SKM-1 (cell line): ENCODE measurements at regions not wholly inside any gene's neighbourhood (a gene's known extent, or its start where the extent isn't known, plus 50 kb on each side); places are given as distances from the start of the nearest gene placed in this dataset.

Experiments
- DNase-seq: peaks from one replicate; lab custom pipeline; 2025; ENCODE audit not compliant: unreplicated experiment; lab: John Stamatoyannopoulos, UW

DNA sequence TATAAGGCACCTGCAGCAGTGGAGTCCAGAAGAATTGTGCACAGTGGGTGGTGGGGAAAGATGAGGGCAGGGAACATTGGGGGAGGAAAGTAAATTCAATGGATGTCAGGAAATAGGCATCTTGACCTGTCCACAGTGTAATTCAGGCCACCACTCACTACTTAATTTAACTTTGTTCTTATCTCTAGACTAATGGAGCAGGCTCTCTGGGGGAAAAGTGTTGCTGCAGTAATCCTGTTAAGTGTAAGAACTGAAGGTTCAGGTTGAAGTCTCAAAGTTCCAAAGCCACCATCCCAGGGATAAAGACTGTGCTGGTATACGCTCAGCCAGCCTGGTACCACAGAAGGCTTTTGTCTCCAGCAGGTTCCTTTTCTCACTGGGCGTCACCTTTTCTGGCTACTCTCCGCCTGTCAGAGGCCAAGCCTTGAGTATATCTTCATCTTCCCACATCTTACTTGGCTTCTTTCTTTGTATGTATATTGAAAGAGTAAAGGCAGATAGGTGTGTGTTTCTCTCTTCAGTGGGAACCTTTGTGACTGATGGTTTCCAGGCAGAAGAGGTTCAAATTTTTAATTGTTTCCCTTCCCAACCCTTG, 150.9 kb upstream of the DMRT1 start:
- DNase-seq = no peak

DNA sequence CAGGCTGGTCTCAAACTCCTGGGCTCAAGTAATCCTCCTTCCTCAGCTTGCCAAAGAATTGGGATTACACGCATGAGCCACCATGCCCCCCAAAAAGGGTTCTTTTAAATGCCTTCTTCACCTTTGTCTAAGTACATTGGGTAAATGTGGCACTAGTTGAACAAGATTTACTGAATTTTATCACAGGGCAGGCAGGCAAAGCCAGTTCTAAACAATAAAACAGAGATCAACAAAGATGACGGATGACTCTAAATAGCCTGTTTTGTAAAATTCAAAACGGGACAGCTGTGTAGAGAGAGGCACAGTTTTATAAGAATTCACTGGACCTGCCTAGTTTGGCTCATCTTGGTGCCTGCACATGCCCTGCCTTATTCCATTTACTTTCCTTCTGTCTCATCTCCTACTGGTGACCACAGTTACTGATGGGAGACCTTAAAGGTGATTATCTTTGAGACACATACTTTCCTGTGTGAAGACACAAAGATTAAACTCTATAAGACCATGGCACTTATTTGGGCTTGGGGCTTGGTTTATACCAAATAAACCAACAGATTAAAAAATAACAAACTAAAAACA, 149.6 kb upstream of the DMRT1 start:
- no peak for DNase-seq

DNA sequence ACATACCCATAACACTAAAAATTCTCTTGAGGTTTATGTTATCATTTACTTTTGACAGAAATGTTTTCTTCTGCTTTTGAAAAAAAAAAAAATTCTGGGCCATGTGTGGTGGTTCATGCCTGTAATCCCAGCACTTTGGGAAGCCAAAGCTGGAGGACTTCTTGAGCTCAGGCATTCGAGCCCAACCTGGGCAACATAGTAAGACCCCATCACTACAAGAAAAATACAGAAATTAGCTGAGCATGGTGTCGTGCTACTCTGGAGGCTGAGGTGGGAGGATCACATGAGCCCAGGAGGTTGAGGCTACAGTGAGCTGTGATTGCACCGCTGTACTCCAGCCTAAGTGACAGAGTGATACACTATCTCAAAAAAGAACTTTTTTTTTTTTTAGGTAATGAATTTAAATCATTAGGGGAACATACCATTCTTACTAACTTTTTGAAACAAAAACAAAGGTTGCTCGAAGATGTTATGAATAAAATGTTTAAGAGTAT, 148.8 kb upstream of the DMRT1 start:
- no peak for DNase-seq

DNA sequence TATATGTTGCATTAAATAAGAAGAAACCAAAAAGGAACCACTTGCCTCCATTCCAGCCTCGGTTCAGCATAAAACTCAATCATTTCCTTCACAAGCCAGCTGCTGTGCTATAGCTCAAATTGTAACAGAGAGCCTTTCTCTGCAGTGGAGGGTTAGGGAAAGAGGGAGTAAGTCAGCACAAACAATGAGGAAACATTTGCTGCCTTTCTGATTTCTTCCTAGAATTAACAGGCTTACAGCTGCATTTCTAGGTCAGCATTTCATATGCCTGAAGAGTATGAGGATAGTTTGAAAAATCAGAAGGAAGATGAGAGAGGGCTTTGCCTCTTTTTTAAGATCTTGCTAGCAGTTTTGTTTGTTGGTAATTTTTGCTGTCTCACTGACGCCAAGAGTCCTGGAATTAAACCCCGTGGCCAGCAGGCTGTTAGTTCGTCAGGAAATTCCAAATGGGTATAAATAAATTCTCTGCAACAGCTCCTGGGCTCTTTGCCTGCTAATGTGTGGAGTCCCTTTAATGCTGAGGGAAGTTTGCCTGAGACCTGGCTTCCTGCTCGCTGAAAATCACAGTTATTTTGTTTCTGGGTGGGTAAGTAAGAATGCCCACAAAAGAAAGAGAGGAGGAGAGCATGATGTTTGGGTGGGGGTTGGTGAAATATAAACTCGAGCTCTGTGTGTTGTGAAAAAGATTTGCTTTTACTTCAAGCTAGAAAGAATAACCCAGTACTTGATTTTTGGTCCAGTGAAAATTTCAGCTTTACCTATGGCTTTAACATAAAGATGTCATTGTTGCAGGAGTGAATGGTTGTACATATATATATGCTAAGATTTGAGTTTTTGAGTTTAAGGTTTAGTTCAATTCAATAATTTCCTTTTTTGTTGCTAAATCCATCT, 148.1 kb upstream of the DMRT1 start:
- DNase-seq = no peak

DNA sequence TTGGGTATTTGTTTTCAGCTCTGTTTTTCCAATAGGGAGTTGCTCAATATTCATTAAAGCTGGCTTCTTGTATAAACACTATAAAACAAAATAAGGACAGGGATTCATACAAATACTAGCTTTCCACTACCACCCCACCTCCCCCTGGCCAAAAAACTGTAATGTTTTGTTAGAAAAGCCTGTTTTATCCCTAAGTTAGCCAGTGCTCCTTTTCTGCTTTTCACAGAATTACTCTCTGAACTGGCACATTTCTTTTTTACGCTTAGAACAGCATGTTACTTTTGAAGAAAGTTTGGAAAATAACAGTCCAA, 147.4 kb upstream of the DMRT1 start:
- no peak for DNase-seq

DNA sequence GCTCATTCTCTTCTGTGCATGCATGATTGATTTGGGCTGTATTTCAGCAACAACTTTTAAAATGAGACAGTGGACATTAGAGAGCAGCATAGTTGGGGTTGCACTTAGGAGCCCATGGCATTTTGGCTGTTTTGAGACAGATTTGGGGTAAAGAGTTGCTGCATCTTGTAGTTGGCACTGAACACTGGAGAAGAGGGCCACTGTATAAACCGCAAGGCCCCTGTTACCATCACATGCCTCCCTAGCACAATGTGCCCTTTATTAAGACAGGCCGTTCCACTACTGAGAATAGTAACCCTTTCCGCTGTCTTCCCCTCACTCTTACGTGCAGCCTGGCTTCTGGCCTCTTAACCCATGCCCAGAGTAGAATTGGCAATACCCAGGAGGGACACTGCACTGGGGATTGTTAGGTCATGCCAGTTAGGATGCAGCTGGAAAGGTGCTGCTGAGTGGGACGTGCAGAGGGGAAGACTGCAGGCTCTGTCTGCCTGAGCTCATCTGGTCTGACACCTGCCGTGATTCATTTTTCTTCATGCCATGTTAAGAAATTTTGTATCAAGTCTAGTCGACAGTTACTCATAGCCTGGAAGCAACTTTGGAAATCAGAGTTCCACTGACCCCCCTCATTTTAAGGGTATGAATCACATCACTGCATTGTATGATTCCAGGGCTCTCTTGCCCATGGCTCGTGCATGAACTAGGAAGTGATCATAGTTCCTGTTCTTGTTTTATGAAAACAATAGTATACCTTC, 146.9 kb upstream of the DMRT1 start:
- no peak for DNase-seq

DNA sequence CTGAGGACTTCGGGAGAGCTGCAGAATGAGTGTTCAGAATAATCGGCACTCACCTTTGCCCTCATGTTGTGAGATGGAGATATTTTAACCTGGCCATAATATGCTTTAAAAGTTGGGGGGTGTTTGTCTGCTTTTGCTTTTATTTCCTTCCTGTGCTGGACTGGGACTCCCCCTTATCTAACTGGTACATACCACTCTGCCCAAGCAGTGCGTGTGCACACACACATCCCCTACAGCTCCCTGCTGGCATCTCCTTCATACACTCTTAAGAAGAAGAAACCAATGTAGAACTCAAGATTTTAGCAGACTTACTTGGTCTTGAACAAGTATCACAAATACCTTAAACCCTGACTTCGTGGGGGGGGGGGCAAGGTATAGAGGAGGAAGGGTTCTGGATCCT, 146.2 kb upstream of the DMRT1 start:
- DNase-seq = no peak

DNA sequence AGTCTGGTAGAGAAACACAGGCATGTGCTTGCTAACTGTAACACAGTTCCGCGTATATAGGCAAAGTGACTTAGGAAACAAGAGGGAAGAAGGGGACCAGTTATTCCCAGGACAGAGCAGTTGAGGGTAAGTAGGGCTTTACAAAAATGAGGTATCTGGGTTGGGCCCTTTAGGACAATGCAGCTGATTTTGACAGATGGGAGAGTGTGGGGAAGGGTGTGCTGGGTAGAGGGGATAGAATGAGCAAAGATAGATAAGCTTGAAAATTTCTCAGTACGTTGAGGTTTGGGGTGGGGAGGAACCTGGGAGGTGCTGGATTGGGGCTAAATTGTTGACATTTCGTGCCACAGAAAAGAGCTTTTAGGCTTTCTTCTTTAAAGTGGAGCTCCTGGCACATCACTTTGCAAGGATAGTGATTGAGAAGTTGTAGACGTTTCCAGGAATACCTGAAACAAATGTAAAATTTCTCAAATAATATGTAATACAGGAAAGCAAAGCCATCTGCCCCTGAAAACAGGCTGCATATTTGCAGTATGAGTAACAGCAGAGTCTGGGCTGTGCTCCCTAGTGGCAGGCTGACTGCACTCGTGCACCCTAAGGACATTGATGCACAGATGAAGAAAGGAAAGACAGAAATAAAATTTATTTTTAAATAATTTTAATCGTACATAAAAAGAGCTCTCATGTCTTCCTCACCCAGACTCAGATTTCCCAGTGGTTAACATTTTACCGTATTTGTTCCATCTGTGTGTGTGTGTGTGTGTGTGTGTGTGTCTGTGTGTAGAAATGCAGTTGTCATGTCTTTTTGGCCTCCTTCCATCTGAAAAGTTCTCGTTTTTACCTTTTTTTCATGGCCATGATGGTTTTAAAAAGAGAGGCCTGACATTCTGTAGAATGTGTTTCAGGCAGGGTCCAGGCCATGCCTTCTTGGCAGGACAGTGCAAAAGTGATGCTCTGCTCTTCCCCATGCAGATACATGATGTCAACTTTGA, 144.9 kb upstream of the DMRT1 start:
- no peak for DNase-seq

DNA sequence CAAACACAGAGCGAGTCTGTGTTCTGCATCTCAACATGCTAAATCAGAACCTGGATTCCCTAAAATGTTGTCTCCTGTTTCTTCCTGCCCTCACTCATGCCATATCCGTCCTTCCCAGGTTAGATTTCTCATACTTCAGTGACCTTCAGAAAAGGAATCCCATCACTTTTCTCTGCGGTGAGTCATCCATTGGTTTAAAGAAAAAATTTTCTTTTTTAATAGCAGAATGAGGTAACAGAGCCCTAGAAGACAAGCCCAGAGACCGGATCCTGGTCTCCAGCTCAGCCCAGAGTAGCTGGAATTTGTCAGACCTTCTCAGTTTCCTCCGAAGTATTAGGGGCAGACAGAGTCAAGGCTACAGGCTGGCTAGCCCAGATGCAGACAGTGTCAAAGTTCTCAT, 143.2 kb upstream of the DMRT1 start:
- no peak for DNase-seq

DNA sequence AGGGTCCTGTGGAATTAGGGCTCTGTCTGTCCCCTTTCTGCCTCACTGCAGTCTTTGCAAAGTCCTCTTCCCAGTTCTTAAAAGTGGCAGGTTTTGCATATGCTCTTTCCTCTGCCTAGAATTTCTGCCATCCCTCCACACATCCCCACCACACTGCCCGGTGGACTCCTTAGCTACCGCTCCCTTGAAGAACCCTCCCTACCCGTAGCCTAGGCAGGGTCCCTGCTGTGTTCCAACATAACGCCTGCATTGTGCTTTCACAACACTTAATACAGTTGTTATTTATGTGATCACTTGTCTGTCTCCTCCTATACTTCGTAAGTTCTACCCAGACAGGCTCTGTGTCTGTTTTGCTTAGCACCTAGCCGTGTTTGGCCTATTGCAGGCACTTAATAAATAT, 142.5 kb upstream of the DMRT1 start:
- DNase-seq = no peak

DNA sequence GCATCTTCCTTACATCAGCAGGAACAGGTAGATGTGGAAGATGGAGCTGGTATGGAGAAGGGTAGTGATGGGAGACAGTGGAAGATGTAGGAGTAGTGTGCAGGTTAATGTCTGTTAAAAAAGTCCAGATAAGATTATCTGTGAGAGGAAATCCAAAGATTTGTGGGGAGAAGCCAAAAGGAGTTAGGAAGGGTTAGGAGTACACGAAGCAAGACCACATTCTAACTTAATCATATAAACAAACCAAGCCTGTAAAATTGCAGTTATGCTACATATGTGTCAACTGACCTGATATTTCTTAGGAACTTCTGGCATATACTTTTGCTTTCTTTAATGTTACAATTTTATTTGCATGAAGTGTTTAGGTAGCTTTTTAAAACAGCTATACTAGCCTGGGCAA, 142.1 kb upstream of the DMRT1 start:
- DNase-seq = no peak

DNA sequence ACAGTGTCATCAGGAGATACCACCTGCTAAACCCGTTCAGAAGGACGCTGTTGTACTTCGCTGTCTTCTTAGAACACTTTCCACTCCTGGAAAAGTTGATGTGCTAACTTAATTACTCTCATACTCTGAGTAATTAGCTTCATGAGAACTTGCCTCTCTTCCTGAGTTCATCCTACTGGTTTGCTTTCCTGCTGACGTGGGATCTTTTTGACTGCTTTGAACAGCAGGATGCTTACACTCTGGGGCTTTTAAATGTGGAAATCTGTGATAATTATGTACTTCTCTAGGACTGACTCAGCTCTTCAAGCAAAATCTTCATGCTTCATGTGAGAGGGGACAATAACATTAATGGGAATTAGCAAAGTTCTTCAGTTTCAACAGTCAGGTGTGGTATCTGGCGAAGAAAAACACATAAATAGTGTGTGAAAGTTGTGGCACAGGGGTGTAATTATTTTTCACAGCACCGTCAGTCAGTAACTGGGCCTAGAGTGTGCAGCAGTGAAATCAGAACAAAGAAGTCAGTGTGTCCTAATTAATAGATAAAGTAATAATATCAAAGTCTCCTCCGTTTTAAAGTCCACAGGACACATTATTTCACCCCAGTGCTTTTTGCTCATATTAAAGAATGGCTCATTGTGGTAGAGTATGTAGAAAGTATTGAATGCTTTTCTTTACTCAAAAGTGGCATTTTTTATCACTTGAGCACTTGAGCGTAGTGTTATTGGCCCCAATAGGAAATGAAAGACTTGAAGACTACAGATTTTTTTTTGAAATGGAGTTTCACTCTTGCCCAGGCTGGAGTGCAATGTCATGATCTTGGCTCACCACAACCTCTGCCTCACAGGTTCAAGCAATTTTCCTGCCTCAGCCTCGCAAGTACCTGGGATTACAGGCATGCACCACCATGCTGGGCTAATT, 140.9 kb upstream of the DMRT1 start:
- DNase-seq = no peak

DNA sequence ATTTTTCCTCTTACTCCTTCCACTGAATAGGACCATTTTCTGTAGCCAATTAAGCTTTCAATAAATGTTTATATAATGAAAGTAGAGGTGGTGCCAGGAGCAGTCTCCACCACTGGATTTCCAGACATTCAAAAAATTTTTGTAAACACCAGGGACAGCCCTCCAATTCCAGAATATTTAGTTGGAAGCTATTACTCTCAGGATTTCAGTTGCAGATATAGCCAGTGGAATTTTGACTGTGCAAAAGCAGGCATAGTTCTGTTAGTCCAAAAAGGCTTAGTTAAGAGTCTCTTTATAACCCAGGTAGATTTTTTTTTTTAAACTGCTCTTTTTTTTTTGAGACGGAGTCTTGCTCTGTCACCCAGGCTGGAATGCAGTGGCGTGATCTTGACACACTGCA, 138.1 kb upstream of the DMRT1 start:
- DNase-seq = no peak

DNA sequence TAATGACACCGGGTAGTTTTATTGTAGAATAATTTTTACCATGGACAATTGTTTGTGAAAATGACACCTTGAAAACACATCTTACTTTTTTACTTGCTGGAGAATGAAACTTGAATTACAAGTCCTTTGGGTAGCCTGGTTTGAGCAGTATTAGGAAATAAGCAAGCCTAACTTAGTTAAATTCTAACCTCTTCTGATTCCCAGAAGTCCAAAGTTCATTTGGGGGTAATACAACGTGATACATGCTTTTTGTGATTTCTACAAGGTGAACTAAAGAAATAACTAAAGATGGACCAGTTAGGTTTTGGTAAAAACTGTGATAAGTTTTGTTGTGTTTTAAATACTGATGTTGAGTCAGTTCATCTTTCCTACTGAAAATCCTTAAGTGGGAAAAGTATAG, 135.4 kb upstream of the DMRT1 start:
- no peak for DNase-seq

DNA sequence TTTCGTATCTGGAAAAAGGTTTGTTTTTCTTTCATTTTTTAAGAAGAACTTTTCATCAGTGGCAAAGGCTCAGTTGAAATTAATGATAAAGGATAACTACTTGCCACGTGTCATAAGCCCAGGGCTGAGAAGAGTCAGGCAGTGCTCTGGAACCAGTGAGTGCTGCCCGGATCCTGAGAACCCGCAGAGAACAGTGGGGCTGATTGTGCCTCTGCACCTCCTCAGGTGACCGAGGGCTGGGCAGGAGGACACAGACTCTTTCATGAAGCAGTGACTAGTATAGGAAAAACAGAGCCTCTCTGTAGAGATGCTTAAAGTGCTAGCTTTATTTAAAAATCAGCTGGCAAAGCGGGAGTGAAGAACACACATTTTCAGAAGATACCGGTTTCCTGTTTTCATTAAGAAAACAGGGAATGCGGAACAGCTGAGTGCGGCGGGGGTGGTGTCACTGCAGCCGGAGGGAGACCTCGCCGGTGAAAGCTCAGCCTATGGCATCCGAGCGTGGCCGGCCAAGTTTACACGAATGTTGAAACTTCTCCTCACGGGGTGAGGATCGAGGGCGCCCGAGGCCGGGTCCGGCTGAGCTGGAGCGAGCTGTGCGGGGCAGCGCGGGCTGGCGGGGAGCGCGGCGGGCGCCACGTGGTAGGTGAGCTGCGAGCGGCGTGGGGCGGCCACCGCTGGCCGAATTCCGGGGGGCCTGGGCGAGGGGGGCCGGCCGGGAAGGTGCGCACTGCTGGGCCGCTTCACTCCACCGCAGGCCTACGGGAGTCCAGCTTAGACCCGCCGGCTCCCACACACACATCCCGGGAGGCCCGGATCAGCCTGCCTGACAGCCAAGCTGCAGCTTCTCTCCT, 134.7 kb upstream of the DMRT1 start:
- DNase-seq = peak; percentile 35

DNA sequence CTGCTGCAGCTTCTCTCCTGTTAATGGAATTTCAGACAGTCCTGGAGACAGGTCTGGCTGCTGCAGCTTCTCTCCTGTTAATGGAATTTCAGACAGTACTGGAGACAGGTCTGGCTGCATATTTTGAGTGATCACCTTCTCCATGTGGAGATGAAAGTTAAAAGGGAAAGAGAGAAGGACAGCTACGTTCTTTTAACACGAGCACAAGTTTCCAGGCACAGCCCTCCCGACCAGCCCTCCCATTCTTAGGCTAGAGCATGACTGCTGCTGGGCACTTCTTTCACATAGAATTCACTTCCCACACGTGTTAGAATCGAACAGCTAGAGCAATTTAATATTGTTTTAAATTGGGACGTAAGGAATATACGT, 133.3 kb upstream of the DMRT1 start:
- DNase-seq = no peak

DNA sequence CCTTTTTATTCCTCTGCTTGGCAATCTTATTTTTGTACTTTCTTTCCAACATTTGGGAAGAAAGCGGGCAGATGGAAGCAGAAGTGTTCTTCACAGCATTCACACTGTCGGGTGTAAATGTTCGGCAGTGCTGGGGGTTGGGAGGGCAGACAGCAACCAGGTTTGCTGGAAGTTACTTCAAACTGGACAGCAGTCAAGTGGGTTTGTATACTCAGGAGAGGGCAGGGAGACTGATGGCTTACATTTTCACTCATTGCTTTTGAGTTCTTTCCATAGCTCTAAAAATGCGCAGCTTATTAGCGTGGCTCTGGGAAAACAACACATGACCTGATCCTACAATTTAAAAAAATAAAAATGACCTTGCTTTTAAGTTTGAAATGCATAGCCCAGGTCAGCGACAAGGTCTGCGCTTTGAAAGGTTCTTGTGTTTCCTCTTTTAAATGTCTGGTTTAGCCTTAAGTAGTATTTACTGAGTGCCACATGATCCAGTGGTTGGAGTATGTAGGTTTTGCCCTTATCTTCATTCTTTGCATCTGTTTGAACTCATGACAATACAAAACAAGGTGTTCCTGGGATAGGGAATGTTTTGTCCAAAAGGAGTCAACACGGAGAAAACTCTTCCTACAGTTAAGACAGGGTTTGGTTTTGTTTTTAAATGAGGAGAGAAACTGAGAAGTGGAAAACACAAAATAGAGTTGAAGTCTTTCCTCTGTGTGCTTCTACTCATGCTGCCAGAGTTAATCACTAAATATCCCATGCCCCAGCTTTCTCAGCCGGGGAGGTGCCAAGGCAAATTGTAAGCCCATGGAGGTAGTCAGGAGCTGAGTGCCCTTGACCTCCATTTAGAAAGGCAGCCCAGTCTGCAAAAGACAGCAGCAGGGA, 132.7 kb upstream of the DMRT1 start:
- DNase-seq = no peak
